ENCODE measurements at regions not wholly inside any gene's neighbourhood (a gene's known extent, or its start where the extent isn't known, plus 50 kb on each side); places are given as distances from the start of the nearest gene placed in this dataset.

DNA sequence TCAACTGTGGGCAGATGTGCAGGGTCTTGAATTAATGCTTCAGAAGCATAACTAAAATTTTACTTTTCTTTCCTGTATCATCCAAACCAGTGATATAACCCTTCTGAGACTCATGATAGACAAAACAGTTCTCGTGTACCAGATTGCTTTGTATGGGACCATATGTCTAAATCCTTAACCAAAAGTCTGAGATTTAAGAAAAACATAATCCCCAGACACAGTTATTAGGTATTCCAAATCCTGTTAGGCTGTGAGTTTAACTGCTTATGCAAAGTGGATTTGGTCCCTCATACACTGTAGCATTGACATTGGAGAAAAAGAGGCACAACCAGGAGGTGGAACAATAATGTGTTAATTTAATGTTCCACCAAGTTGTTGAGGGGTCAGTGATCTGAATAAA lies 235.0 kb downstream of the PMAIP1 start:
- no peak for DNase-seq (ENCODE audit: low spot score)

- DNase-seq (ENCODE audit: low spot score), result no peak
These were observed 230.5 kb downstream of the PMAIP1 start for GRCh38 chr18:60130284-60130683.

GRCh38 chr18:60123031-60123430 lies 223.2 kb downstream of the PMAIP1 start:
- DNase-seq (ENCODE audit: low spot score), result no peak

- DNase-seq (ENCODE audit: low spot score), result no peak
These were observed 222.5 kb downstream of the PMAIP1 start for GRCh38 chr18:60122339-60122738.

DNA sequence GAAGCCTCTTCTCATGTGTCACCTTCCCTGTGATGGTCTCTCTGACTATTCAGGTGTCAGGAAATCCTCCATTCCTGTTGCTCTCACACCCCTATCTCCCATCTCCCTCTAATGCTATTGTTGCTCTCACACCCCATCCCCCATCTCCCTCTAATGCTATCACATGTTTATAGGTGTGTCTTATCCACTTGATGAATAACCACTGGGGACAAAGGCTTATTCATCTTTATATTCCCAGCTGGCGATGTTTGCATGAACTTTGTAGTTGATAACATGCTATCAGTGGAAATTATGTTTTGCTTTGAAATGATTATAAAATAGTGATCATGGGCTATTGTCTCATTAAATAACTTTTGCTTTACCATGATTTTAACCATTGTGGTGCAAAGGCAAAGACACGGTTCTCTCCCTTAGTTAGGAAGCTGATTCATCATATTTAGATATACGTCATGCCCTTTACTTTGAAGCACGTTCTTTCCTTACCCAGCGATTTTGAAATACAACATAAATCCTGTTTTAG lies 220.5 kb downstream of the PMAIP1 start:
- DNase-seq (ENCODE audit: low spot score), result no peak

DNA sequence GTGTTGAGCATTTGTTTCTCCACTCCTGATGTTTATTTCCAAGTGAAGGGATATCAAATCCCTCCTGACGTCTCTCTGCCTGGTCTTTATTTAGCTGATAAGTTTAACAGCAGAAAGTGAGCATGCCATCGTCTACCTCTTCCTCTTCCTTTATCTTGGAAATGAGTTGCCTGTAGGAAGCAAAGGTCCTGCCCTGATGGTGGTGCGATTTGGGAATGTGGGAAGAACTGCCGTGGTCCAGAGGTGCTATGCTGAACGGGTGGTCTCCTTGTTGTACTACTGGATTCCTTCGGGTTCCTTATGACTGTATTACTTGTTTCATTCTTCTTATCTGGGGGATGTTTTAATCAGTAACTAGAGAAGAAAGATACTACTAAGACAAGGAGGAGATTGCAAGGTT lies 217.5 kb downstream of the PMAIP1 start:
- DNase-seq (ENCODE audit: low spot score), result no peak

DNA sequence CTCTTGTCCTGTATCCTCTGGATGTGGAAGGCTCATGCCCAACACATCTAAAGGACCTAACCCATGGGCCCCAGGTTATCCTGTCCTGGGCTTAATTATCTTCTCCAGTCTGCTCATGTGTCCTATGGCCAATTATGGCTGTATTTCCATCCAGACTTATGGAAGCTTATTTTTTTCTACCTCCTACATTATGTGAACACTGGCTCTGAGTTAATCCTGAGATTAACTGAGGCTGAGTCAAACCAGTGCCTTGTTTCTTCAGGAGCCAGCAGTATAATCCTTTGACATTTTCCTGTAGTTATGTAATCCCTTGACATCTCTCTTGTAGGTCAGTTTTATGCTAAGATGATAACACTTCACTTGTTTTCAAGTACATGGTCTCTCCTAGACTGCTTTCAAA lies 213.6 kb downstream of the PMAIP1 start:
- DNase-seq (ENCODE audit: low spot score), result no peak

GRCh38 chr18:60112369-60112768 lies 212.6 kb downstream of the PMAIP1 start:
- no peak for DNase-seq (ENCODE audit: low spot score)

DNA sequence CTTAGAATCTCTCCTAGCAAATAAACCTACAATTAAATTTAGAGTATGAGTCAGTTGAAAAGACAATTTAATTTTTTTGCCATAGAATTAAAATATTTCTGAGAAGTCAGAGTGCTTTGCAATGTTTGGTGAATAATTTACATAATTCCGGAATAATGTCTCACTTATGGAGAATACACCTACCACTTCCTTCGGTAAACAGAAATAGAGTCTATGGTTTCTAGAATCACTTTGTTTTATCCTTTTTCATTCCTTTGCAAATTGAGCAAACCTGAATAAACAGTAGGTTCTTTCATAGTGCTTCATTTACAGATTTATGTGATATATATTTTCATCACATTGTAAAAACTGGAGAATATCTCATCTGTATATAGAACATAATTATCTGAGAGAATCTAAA lies 211.7 kb downstream of the PMAIP1 start:
- no peak for DNase-seq (ENCODE audit: low spot score)

DNA sequence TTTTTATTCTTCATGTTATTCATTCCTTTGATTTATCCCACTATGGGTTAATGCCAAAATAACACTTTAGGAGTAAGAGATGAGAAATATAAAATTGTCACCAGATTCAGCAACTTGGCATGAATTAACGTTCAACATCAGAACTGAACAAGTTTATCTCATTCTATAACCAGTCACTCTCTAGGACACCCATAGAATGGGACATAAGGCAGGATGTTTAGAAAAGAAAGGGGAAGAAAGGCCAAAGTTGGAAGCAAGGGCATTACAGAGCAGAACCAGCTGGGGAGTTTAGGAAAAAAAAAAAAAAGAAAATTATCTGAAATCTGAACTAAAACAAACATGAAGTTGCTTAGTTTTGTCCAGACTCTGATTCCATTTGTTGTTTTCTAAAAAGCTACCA lies 211.0 kb downstream of the PMAIP1 start:
- no peak for DNase-seq (ENCODE audit: low spot score)

- no peak for DNase-seq (ENCODE audit: low spot score)
These were observed 201.0 kb downstream of the PMAIP1 start for GRCh38 chr18:60100778-60101177.

DNA sequence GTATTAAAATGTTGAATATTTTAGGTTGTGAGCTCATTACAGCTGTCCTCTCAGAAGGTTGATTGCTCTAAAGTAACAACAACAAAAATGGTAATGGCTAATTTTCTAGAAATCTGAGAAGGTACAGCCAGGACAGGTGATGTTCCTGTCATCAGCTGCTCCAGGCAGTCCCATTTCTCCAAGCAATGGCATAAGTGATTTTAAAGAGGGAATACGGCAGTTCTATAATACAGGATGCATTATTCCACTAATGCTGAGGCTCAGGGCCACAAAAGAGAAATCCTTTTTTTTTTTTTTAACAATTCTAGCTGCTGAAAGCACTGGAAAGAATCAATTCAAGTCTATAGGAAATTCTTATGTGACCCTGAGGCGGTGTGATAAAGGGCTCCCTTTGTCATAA lies 199.9 kb downstream of the PMAIP1 start:
- DNase-seq (ENCODE audit: low spot score), result no peak

GRCh38 chr18:60096428-60096827 lies 196.6 kb downstream of the PMAIP1 start:
- no peak for DNase-seq (ENCODE audit: low spot score)

DNA sequence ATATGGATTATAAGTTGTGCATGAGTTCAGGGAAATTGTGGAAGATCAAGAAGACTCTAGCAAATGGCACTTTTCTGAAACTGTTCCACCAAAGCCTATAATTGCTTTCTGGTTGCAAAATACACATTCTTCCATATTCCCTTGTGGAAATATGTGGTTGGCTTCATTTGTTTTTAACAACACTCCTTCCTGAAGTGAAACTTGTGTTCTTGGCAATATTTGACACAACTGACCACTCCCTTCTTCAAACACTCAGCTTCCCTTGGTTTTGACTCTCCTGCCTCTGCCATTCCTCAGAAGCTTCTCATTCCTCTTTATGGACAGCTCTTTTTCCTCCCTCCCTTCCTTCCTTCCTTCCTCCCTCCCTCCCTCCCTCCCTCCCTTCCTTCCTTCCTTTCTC lies 192.3 kb downstream of the PMAIP1 start:
- DNase-seq (ENCODE audit: low spot score), result no peak

DNA sequence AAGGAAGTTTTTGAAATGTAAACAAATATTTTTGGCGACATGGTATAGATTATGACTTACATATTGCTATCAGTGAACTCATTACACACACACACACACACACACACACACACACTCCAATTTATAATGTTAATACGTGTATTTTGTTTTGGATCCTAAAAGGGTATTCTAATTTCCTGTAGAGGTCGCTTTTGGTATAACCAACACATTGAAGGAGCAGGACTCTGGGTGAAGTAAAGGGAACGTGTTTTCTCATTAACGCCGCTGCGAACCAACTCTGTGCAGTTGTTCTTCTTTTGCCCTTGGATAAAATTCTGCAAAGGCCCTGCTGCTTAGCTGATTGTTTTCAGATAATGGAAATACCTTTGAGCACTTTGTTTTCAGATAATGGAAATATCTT lies 190.4 kb downstream of the PMAIP1 start:
- DNase-seq (ENCODE audit: low spot score), result no peak

- no peak for DNase-seq (ENCODE audit: low spot score)
These were observed 183.0 kb downstream of the PMAIP1 start for GRCh38 chr18:60082790-60083189.

GRCh38 chr18:60082282-60082681 lies 182.5 kb downstream of the PMAIP1 start:
- no peak for DNase-seq (ENCODE audit: low spot score)

- no peak for DNase-seq (ENCODE audit: low spot score)
These were observed 175.7 kb downstream of the PMAIP1 start for GRCh38 chr18:60075477-60075876.

- DNase-seq (ENCODE audit: low spot score), result no peak
These were observed 170.8 kb downstream of the PMAIP1 start for GRCh38 chr18:60070631-60071030.

GRCh38 chr18:60069145-60069544 lies 169.3 kb downstream of the PMAIP1 start:
- no peak for DNase-seq (ENCODE audit: low spot score)

DNA sequence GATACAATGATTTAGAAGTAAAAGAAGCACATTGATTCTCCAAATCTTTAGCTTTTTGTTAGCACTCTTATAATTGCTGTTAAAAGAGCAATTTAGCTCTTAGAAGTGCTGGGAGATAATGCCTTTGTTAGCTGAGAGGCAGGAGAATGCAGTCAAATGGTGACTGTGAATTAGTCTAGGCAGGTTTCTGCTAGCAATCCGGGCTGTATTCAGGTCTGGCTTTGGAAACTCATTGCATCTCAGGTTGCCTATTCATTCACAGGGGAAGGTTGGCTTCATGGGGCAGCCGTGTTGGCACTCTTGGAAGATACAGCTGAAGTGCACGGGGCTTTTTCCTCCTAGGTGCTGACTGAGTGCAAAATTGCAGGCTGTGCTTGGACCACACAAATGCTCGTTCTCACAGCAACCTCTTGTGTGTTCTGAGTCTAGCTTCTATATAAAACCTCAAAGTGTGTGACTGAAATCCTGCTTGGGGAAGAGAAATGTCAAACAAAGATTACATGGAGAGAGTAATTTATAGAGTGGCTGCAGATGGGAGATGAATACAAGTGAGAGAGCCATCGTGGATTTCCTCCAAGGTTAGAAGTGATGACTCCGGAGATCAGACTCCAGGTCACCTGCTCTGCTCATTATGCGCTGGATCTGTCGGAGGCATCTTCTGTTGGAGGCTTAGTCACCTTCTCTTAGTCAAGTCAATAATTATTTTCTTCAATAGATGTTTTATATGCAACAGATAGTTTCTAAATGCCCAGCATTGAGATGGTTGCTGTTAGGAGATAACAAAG lies 167.8 kb downstream of the PMAIP1 start:
- DNase-seq (ENCODE audit: low spot score), result no peak

- no peak for DNase-seq (ENCODE audit: low spot score)
These were observed 166.6 kb downstream of the PMAIP1 start for GRCh38 chr18:60066219-60066975.

DNA sequence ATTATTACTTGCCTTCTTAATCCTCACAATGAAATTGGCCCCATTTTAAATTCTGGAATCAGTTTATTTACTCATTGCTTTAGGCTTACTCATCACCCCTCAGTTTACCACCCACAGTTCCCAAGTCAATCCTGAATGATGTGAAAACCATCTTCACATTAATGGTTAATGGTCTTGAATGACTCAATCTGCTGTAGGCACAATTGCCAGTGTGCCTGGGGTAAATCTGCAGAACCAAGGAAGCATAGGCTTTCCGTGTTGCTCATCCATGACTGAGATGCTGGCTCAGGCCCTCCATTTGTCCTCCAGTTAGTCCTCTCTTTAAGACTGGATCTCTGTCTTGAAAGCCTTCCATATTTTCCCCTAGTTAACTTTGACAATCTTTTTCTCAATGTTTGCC lies 164.5 kb downstream of the PMAIP1 start:
- DNase-seq (ENCODE audit: low spot score), result no peak
